ENCODE measurements at regions not wholly inside any gene's neighbourhood (a gene's known extent, or its start where the extent isn't known, plus 50 kb on each side); places are given as distances from the start of the nearest gene placed in this dataset.

- WGBS, 2 donors, result 80 to 82% methylated on average over 6 of the region's 6 CpGs
- TF ChIP-seq, protein P1, sequence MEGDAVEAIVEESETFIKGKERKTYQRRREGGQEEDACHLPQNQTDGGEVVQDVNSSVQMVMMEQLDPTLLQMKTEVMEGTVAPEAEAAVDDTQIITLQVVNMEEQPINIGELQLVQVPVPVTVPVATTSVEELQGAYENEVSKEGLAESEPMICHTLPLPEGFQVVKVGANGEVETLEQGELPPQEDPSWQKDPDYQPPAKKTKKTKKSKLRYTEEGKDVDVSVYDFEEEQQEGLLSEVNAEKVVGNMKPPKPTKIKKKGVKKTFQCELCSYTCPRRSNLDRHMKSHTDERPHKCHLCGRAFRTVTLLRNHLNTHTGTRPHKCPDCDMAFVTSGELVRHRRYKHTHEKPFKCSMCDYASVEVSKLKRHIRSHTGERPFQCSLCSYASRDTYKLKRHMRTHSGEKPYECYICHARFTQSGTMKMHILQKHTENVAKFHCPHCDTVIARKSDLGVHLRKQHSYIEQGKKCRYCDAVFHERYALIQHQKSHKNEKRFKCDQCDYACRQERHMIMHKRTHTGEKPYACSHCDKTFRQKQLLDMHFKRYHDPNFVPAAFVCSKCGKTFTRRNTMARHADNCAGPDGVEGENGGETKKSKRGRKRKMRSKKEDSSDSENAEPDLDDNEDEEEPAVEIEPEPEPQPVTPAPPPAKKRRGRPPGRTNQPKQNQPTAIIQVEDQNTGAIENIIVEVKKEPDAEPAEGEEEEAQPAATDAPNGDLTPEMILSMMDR (IDR thresholded peaks at IDR 0.05), result no peak
- intact Hi-C loops (cut with DNase I), result no loop called here
- Histone ChIP-seq H3K27me3 (no peaks in the 10 kb centered on the region), H3K9me3 (peaks cover 0 to 6% (median 0%) of the 10 kb centered on the region in 11 donors), H3K27ac (no peak overlapping the region), H3K4me1 (no peaks in the 10 kb centered on the region), H3K36me3 (no peaks in the 10 kb centered on the region), H3K4me3 (no peak overlapping the region)
- ATAC-seq (no peak), DNase-seq (no peak)
Measured at GRCh38 chr4:11603591-11604194, 175.0 kb upstream of the HS3ST1 start.

DNA sequence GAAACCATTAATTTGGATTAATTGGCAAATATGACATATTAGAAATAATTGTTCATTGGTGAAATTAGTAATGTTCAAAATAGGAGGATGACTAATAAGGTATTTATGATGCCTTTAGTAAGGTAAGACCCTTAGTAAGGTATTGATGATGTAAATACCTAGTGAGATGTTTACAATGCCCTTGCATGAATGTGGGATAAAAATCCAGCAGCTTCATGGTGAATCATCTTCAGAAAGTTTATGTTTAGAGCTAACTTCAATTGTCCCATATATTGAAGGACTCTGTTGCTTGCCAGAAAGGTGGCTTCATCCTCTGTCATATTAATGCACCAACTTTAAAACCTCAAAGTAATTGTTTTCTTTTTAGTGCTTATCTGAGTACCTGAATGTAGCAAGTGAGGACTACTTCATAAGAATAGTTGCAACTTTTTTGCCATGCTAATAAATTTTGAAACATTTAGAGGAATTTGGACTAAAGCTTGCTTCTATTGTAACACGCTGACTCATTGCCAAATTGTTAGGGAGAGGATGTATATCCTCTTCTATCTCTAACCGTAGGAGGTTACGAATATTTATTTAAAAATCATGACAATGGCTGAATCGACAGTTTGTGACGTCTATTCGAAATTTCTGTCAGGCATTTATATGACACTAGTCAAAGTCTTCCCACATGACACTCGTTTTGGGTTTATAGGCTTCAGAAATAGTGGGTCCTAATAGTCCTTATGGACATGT, 174.1 kb upstream of the HS3ST1 start:
- WGBS, 2 donors, result 54 to 66% methylated on average over 7 of the region's 7 CpGs
- Histone ChIP-seq H3K4me3 (no peak overlapping the region), H3K36me3 (no peaks in the 10 kb centered on the region), H3K4me1 (no peaks in the 10 kb centered on the region), H3K27me3 (no peaks in the 10 kb centered on the region), H3K27ac (no peak overlapping the region), H3K9me3 (peaks cover 0 to 6% (median 0%) of the 10 kb centered on the region in 11 donors)
- ATAC-seq (no peak), DNase-seq (no peak)
- TF ChIP-seq, protein P1 (IDR thresholded peaks at IDR 0.05), result no peak
- intact Hi-C loops (cut with DNase I), result no loop called here

DNA sequence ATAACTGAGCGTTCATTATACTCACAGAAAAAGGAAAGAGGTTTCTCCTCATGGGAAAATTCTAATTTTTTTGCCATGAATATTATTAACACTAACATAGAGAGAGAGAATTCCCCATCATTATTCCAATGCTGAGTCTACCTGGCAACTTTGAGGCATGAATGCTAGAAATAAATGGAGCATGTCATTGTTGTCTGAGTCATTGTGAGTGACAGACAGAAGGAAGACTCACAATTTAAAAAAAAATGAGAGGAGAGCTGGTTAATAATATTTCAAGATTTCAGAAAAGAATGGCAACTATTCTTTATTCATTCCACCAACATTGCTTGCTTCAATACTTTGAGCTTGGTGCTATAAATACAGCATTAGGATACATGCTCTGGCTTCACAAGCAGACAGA, 170.4 kb upstream of the HS3ST1 start:
- Histone ChIP-seq H3K4me3 (no peak overlapping the region), H3K9me3 (peaks cover 0 to 6% (median 0%) of the 10 kb centered on the region in 11 donors), H3K27me3 (no peaks in the 10 kb centered on the region), H3K4me1 (peaks cover 0 to 11% (median 0%) of the 10 kb centered on the region in 9 donors), H3K27ac (no peak overlapping the region), H3K36me3 (no peaks in the 10 kb centered on the region)
- TF ChIP-seq, protein P1 (IDR thresholded peaks at IDR 0.05), result no peak
- intact Hi-C loops (cut with DNase I), result no loop called here
- no peak for ATAC-seq
- 0 to 42% methylated on average over 1 of the region's 1 CpG for WGBS, 2 donors
- no peak for DNase-seq

DNA sequence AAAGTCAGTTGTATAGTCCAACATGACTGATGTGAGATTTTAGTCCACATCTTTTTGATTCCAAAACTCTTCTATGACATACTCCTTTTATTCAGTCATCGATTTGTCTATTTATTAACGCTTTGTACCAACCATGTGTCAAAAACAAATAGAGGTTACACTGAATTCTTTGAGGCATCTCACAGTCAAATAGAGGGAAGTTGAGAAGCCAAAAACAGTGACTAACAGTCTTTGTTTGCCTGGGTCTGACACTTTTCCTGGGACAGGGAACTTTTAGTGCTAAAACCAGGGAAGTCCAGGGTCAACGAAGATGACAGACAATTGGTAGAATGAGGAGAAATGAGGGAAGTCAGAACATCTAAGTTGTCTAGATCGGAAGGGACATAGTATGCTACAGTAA, 169.9 kb upstream of the HS3ST1 start:
- Histone ChIP-seq H3K36me3 (no peaks in the 10 kb centered on the region), H3K4me1 (peaks cover 0 to 11% (median 0%) of the 10 kb centered on the region in 9 donors), H3K9me3 (peaks cover 0 to 6% (median 0%) of the 10 kb centered on the region in 11 donors), H3K27ac (no peak overlapping the region), H3K27me3 (no peaks in the 10 kb centered on the region), H3K4me3 (no peak overlapping the region)
- TF ChIP-seq, protein P1 (IDR thresholded peaks at IDR 0.05), result no peak
- no peak for ATAC-seq
- DNase-seq, result no peak
- 91 to 93% methylated on average over 4 of the region's 4 CpGs for WGBS, 2 donors
- intact Hi-C loops (cut with DNase I), result no loop called here
